ENCODE measurements at regions not wholly inside any gene's neighbourhood (a gene's known extent, or its start where the extent isn't known, plus 50 kb on each side); places are given as distances from the start of the nearest gene placed in this dataset.

DNA sequence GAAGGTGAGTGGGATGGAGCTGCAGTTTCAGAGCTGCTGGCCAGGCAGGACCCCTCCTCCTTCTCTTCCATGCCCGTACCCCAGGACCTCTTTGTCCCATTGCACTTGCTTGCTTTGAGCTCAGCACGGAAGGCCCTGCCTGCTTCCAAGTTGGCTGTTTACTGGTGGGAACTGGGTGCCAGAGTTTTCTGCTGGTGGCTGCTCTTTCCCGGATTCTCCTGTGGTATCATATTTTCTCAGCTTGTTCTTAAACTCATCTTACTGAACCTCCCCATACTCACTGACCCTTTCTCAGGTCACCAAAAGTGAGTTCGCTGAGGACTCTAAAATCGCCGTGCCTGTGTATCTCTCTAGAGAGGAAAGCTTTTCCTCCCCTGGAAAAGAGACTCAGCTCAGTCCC, 297.7 kb upstream of the TNP1 start:
- Histone ChIP-seq H3K36me3 (ENCODE audit: control insufficient read depth, insufficient read depth, low read length) (no peaks in the 10 kb centered on the region), H3K9me3 (ENCODE audit: control insufficient read depth, insufficient read depth, low read length) (no peaks in the 10 kb centered on the region), H3K4me1 (ENCODE audit: control insufficient read depth, insufficient read depth, low read length) (peaks cover 6% of the 10 kb centered on the region), H3K27ac (ENCODE audit: low read depth, low read length) (no peak overlapping the region), H3K27me3 (ENCODE audit: control insufficient read depth, insufficient read depth, low read length) (no peaks in the 10 kb centered on the region), H3K4me3 (ENCODE audit: low read depth, low read length) (no peak overlapping the region)
- 75% methylated on average over 5 of the region's 6 CpGs for WGBS (ENCODE audit: insufficient coverage)
- no peak for DNase-seq (ENCODE audit: low read depth in 4 of 6, low spot score in 6 of 6)

DNA sequence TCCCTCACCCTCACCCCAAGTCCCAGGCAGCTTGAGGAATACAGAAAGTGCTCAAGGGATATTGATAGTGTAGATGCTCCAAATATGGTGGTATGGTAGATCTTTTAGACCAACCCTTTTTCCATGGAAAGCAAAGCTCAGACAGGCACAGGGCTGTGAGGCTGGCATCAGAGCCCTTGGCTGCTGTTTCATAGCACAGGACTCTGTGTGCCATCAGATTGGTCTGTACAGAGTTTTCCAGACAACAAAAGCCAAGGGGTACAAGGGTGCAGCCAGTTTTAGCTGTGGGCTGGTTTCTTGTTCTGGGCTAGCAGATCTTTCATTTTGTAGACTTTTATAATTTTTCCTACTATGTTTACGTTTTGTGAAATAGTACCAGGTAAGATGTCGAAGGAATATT, 296.9 kb upstream of the TNP1 start:
- Histone ChIP-seq H3K27ac (ENCODE audit: low read depth, low read length) (no peak overlapping the region), H3K4me3 (ENCODE audit: low read depth, low read length) (no peak overlapping the region), H3K36me3 (ENCODE audit: control insufficient read depth, insufficient read depth, low read length) (no peaks in the 10 kb centered on the region), H3K27me3 (ENCODE audit: control insufficient read depth, insufficient read depth, low read length) (no peaks in the 10 kb centered on the region), H3K4me1 (ENCODE audit: control insufficient read depth, insufficient read depth, low read length) (peaks cover 5% of the 10 kb centered on the region), H3K9me3 (ENCODE audit: control insufficient read depth, insufficient read depth, low read length) (no peaks in the 10 kb centered on the region)
- no peak for DNase-seq (ENCODE audit: low read depth in 4 of 6, low spot score in 6 of 6)
- WGBS (ENCODE audit: insufficient coverage) = 100% methylated on average over 1 of the region's 2 CpGs

DNA sequence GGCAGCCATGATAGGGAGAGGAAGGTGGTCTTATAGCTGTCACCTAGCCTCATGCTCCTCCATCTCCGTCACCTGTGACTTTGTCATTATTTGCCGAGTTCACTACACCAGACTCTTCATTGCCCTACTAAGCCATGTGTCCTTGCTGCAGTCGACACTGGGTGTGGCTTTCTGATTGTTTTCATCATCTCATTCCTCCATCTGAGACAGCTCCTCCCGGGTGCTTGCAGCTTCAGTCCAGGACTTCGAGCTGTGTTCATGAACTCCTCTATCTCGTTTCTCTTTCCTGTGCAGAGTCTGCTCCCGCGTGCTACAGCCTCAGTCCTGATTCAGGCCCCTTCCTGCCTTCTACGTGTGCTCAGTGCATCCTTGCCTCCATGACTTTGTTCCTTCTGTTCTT, 295.1 kb upstream of the TNP1 start:
- H3K9me3 ChIP-seq (ENCODE audit: control insufficient read depth, insufficient read depth, low read length) = no peaks in the 10 kb centered on the region
- H3K4me1 ChIP-seq (ENCODE audit: control insufficient read depth, insufficient read depth, low read length) = no peaks in the 10 kb centered on the region
- H3K36me3 ChIP-seq (ENCODE audit: control insufficient read depth, insufficient read depth, low read length) = no peaks in the 10 kb centered on the region
- WGBS (ENCODE audit: insufficient coverage) = 89% methylated on average over 9 of the region's 9 CpGs
- DNase-seq (ENCODE audit: low read depth in 4 of 6, low spot score in 6 of 6) = no peak
- no peak overlapping the region for H3K4me3 ChIP-seq (ENCODE audit: low read depth, low read length)
- no peaks in the 10 kb centered on the region for H3K27me3 ChIP-seq (ENCODE audit: control insufficient read depth, insufficient read depth, low read length)
- no peak overlapping the region for H3K27ac ChIP-seq (ENCODE audit: low read depth, low read length)

DNA sequence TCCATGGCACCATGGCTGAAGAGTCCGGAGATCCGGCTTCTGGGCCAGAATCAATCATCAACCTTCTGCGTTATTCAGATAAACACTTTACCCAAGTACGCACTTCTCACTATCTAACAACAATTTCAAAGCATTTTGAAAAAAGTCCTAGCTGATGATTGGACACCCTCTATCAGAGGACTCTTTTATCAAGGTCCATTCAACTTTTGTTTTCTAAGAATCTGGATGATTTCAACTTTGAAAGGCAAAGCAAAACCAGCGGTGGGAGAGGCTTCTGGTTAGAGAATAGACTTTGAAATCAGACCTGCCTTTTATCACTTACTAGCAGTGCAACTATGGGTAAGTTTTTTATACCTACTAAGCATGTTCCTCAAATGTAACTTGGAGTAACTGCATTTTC, 293.6 kb upstream of the TNP1 start:
- 98% methylated on average over 4 of the region's 5 CpGs for WGBS (ENCODE audit: insufficient coverage)
- Histone ChIP-seq H3K9me3 (ENCODE audit: control insufficient read depth, insufficient read depth, low read length) (no peaks in the 10 kb centered on the region), H3K4me3 (ENCODE audit: low read depth, low read length) (no peak overlapping the region), H3K36me3 (ENCODE audit: control insufficient read depth, insufficient read depth, low read length) (no peaks in the 10 kb centered on the region), H3K4me1 (ENCODE audit: control insufficient read depth, insufficient read depth, low read length) (no peaks in the 10 kb centered on the region), H3K27me3 (ENCODE audit: control insufficient read depth, insufficient read depth, low read length) (no peaks in the 10 kb centered on the region), H3K27ac (ENCODE audit: low read depth, low read length) (no peak overlapping the region)
- DNase-seq (ENCODE audit: low read depth in 4 of 6, low spot score in 6 of 6) = no peak

DNA sequence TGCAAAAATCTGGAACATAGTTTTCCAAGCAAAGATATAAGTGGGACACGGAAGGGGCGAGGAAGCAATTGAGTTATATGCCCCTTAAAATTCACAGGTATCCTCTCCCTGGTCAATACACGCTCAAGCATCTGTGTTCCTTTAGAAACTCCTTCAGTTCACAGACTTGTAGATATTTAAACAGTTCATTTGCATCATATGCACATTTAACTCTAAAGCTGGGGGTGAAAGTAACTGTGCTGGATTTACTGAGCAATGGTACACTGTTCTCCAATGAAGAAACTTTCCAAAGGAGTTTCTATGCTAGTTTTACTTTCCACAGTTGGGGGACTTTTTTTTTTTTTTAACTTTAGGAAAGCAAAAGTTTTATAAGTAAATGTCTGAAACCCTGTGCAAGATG, 293.0 kb upstream of the TNP1 start:
- WGBS (ENCODE audit: insufficient coverage) = no CpG with 5 or more reads among the region's 3 CpGs

DNA sequence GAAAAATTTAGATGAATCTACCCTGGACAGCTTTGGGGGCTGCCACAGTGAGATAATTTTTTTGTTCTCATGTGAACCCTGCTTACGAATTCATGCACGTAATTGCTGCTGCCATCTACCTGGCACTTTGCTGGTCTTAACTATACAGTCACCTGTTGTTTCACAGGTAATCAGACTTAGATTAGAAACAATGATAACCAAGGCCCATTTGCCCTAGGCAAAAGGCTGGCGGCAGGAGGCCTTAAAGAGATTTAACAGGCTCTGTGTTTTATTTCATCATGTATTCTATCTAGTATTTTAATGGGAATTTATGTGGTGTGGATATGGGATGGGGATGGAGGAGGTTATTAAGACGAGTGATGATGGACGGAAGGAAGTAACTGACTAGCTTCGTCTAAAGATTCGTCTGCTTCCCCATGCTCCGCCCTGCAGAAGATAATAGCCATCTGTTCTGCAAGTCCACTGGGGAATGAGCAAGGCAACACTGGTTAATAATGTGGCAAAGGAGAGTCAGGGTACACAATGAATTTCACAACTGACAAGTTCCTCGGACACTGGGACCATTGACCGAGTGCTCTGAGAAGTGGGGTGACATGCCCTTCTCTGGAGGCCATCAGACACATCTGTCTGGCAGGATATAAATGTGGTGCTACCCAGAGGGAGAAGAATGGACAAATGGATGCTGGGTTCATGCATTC, 291.8 kb upstream of the TNP1 start:
- WGBS (ENCODE audit: insufficient coverage) = 51% methylated on average over 5 of the region's 10 CpGs
- Histone ChIP-seq H3K27me3 (ENCODE audit: control insufficient read depth, insufficient read depth, low read length) (no peaks in the 10 kb centered on the region), H3K9me3 (ENCODE audit: control insufficient read depth, insufficient read depth, low read length) (no peaks in the 10 kb centered on the region), H3K4me1 (ENCODE audit: control insufficient read depth, insufficient read depth, low read length) (no peaks in the 10 kb centered on the region), H3K27ac (ENCODE audit: low read depth, low read length) (no peak overlapping the region), H3K36me3 (ENCODE audit: control insufficient read depth, insufficient read depth, low read length) (no peaks in the 10 kb centered on the region), H3K4me3 (ENCODE audit: low read depth, low read length) (no peak overlapping the region)
- no peak for DNase-seq (ENCODE audit: low read depth in 4 of 6, low spot score in 6 of 6)

More for the DNA sequence above, 293.0 kb upstream of the TNP1 start:
- Histone ChIP-seq H3K9me3 (ENCODE audit: control insufficient read depth, insufficient read depth, low read length) (no peaks in the 10 kb centered on the region), H3K4me1 (ENCODE audit: control insufficient read depth, insufficient read depth, low read length) (no peaks in the 10 kb centered on the region), H3K27ac (ENCODE audit: low read depth, low read length) (no peak overlapping the region), H3K27me3 (ENCODE audit: control insufficient read depth, insufficient read depth, low read length) (no peaks in the 10 kb centered on the region), H3K36me3 (ENCODE audit: control insufficient read depth, insufficient read depth, low read length) (no peaks in the 10 kb centered on the region), H3K4me3 (ENCODE audit: low read depth, low read length) (no peak overlapping the region)
- DNase-seq (ENCODE audit: low read depth in 4 of 6, low spot score in 6 of 6) = no peak

DNA sequence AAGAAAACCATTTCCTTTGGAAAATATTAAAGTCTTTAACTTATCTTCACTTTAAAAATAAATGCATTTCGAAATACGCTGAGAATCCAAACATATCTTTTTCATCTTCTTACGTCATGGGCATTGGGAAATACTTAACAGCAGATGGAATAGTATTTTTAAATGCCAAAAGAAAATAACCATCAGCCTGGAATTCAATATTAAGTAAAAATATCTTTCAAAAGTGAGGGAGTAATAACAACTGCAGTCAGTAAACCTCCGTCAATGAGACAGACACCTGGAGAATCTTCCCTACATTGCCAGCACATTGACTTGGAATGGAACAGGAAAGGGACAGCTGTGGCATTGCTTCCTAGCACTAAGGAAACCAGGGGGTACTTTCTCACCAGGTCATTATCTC, 290.4 kb upstream of the TNP1 start:
- Histone ChIP-seq H3K9me3 (ENCODE audit: control insufficient read depth, insufficient read depth, low read length) (no peaks in the 10 kb centered on the region), H3K4me1 (ENCODE audit: control insufficient read depth, insufficient read depth, low read length) (no peaks in the 10 kb centered on the region), H3K4me3 (ENCODE audit: low read depth, low read length) (no peak overlapping the region), H3K36me3 (ENCODE audit: control insufficient read depth, insufficient read depth, low read length) (no peaks in the 10 kb centered on the region), H3K27ac (ENCODE audit: low read depth, low read length) (no peak overlapping the region), H3K27me3 (ENCODE audit: control insufficient read depth, insufficient read depth, low read length) (no peaks in the 10 kb centered on the region)
- DNase-seq (ENCODE audit: low read depth in 4 of 6, low spot score in 6 of 6) = no peak
- WGBS (ENCODE audit: insufficient coverage) = no CpG with 5 or more reads among the region's 4 CpGs

DNA sequence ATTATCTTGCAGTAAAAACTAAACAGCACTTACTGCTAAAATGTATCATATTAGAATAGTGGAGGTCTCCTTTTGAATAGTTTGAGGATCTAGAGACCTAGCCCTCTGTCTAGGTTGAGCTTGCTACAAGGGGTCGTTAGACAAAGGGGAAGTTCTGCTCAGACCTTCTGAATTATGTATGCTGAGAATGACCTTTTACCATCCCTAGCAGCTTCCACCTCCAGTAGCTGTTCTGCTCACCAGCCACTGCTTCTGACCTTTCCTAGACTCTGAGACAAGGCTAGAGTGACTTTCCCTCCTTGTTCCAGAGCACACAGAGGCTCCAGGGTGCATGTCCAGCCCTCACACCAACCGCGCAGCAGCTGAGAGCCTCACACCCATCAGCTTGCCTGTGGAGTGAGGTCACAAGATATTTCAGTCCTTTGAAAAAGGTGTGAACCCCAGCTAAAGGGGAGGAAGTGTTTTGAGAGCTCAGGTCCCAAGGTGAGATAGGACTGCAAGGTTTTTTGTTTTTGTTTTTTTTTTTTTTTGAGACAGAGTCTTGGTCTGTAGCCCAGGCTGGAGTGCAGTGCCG, 289.3 kb upstream of the TNP1 start:
- Histone ChIP-seq H3K4me1 (ENCODE audit: control insufficient read depth, insufficient read depth, low read length) (no peaks in the 10 kb centered on the region), H3K9me3 (ENCODE audit: control insufficient read depth, insufficient read depth, low read length) (no peaks in the 10 kb centered on the region), H3K4me3 (ENCODE audit: low read depth, low read length) (no peak overlapping the region), H3K27ac (ENCODE audit: low read depth, low read length) (no peak overlapping the region), H3K36me3 (ENCODE audit: control insufficient read depth, insufficient read depth, low read length) (no peaks in the 10 kb centered on the region), H3K27me3 (ENCODE audit: control insufficient read depth, insufficient read depth, low read length) (no peaks in the 10 kb centered on the region)
- DNase-seq (ENCODE audit: low read depth in 4 of 6, low spot score in 6 of 6) = no peak
- WGBS (ENCODE audit: insufficient coverage) = no CpG with 5 or more reads among the region's 4 CpGs

DNA sequence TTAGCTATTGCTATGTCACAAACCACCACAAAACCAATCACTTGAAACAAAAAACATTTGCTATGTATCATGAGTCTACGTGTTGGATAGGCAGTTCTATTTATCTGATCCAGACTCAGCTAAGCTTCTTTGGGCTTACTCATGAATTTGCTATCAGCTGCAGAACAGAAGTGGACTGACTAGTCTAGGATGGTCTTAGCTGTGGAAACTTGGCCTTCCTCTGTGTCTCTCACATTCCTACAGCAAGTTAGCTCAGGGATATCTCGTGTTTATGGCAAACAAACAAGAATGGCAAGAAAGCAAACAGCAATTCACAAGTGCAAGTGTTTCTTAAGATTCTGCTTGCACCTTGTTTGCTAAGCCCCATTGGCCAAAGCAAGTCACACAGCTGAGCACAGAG, 288.0 kb upstream of the TNP1 start:
- WGBS (ENCODE audit: insufficient coverage) = 92% methylated on average over 2 of the region's 2 CpGs
- no peaks in the 10 kb centered on the region for H3K36me3 ChIP-seq (ENCODE audit: control insufficient read depth, insufficient read depth, low read length)
- H3K27me3 ChIP-seq (ENCODE audit: control insufficient read depth, insufficient read depth, low read length) = no peaks in the 10 kb centered on the region
- H3K9me3 ChIP-seq (ENCODE audit: control insufficient read depth, insufficient read depth, low read length) = peaks cover 1% of the 10 kb centered on the region
- H3K4me1 ChIP-seq (ENCODE audit: control insufficient read depth, insufficient read depth, low read length) = no peaks in the 10 kb centered on the region
- no peak overlapping the region for H3K27ac ChIP-seq (ENCODE audit: low read depth, low read length)
- no peak for DNase-seq (ENCODE audit: low read depth in 4 of 6, low spot score in 6 of 6)
- H3K4me3 ChIP-seq (ENCODE audit: low read depth, low read length) = no peak overlapping the region

DNA sequence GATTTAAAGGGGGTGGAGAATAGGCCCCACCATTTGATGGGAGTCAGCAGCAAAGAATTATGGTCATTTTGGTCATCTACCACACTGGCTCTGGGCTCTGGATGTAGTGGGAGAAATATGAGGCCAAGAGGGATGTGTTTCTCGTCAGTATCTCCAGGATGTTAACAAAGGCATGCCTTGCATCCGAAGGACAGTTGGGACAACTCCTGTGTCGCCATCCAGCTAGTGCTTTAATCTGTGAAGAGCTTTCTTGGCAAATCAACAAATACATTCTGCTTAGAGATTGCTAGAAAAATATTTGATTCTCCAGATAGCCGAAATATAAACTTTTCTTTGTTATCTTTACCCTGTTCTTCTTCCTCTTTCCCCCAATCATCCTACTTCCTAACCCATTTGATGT, 287.1 kb upstream of the TNP1 start:
- WGBS (ENCODE audit: insufficient coverage) = 81% methylated on average over 3 of the region's 4 CpGs

More for the DNA sequence above, 287.1 kb upstream of the TNP1 start:
- Histone ChIP-seq H3K36me3 (ENCODE audit: control insufficient read depth, insufficient read depth, low read length) (no peaks in the 10 kb centered on the region), H3K9me3 (ENCODE audit: control insufficient read depth, insufficient read depth, low read length) (peaks cover 10% of the 10 kb centered on the region), H3K27me3 (ENCODE audit: control insufficient read depth, insufficient read depth, low read length) (no peaks in the 10 kb centered on the region), H3K4me1 (ENCODE audit: control insufficient read depth, insufficient read depth, low read length) (no peaks in the 10 kb centered on the region), H3K27ac (ENCODE audit: low read depth, low read length) (no peak overlapping the region), H3K4me3 (ENCODE audit: low read depth, low read length) (no peak overlapping the region)
- no peak for DNase-seq (ENCODE audit: low read depth in 4 of 6, low spot score in 6 of 6)

Measured in spinal cord (tissue), 9 donors.